Activated gamma-delta T cell treated with anti-CD3 and anti-CD28 coated beads, Interleukin-2, amount 50 U/mL, for 16 hours (primary cell): ENCODE measurements at regions not wholly inside any gene's neighbourhood (a gene's known extent, or its start where the extent isn't known, plus 50 kb on each side); places are given as distances from the start of the nearest gene placed in this dataset.

ENCODE experiments used
- DNase-seq: peaks from one replicate; pipeline ENCODE4 v3.0.0-alpha.2; 2020; ENCODE audit warnings: low read depth

DNA sequence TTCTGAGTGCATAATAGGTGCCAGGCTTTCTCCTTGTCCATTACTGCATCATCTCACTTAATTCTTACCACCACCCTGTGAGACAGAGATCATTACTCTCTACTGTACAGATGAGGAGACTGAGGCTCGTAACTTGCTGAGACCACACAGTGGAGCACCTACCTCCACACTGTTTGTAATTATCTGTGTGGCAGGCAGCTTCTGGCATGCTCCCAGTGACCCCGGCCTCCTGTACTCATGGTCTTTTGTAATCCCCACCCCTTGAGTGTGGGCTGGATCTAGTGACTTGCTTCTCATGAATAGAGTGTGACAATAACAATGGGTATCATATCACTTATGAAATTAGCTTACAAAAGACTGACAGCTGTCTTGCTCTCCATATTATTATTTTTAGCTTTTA, 407.3 kb downstream of the MATN1 start:
- DNase-seq: no peak

DNA sequence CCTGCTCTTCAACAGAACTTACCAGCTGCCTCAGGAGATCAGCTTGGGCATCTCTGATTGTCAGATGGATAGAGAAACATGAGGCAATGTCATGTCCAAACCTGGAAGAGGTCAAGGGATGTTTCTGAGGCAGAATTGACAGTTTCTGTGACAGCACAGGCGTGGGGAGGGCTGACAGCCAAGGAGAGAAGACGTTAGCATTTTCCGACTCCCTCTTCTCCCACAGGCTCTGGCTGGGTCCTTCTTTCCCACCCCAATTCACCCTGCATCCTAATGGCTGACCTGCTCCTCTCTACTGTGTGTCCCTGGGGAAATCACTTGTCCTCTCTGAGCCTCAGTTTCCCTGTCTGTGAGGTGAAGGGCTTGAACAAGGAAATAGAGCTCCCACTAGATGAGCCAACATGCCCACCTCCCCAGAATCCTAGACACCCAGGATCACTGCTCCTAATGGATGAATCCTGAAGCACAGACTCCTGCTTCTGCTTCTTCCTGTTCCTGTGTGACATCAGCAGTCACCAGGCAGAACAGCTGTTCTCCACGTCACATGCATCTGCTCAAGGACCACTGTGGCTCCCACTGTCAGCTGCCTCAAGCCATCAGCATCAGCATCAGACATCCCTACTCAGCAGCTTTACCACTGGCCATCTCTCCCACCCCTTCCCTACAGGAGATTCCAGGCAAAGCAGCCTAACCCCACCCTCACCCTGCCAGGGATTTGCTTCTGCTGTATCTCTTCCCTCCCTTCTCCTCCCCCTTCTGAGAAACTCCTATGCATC, 408.0 kb downstream of the MATN1 start:
- DNase-seq: no peak

DNA sequence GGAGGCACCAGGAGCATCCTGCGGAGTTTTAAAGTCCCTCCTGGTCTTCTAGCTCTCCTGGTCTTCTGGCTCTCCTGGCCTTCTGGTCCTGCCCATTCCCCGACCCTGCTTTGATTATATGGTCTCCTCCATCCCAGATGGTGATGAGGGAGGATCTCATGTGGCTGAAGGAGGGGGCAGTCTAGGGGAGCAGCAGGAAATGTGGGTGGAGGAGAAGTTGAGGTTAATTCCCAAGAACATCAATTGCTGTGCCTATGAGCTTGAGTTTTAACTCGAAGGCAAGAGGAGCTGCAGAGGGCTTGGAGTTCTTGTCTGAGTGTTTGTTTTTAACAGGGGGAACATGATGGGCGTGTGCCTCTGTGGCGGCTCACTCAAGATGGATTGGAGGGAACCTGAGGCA, 408.8 kb downstream of the MATN1 start:
- no peak for DNase-seq

DNA sequence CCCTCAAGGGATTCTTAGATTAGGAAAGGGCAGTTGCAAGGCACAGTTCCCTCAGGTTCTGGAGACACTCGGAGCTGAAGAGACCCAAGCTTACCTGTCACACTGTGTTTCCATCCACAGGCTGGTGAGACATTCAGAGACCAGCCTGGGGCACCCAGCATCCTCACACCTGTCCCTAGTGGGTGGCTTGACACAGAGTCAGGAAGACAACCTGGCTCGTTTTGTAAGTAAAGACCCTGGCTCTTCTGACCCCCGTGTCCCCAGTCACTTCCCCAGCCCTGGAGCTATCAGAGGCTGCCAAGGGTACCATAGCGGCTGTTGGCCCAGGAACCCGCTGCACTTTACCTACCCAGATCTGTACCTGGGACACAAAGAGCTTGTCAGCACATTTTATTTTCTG, 409.8 kb downstream of the MATN1 start:
- no peak for DNase-seq

DNA sequence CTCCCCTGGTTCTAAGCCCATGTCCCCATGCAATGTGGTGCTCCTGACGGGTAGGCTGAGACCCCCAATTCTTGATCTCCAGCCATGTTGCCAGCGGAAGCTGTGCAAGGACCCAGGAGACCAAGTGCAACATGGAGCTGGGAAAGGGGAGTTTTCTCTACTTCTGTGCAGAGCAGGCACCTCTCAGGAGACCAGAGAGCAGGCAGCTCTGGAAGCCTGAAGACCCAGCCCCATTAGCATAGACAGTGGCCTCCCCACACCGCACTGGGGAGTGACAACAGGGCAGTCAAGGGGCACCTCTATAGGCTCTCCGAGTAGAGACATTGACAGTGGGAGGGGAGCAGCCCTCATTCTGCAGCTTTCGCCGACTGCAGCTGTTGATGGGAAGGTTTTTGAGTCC, 410.2 kb downstream of the MATN1 start:
- DNase-seq: no peak

DNA sequence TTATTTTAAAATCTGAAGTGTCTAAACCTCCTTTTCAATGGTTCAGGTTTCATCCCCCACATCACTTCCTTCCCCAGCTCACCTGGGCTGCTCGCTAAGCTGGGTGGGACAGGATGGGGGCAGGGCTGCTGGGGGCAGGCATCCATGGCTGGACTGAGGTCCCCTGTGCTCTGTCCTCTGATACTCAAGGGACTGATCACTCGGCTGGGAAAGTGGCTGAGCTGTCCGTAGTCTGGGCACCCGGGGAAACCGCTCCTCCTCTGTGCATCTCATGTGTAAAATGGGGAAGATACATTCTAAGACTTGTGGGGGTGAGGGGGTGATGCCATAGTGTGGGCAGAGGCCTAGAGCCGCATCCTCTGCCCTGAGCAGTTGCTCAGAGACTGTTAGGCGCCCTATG, 411.2 kb downstream of the MATN1 start:
- DNase-seq: no peak

DNA sequence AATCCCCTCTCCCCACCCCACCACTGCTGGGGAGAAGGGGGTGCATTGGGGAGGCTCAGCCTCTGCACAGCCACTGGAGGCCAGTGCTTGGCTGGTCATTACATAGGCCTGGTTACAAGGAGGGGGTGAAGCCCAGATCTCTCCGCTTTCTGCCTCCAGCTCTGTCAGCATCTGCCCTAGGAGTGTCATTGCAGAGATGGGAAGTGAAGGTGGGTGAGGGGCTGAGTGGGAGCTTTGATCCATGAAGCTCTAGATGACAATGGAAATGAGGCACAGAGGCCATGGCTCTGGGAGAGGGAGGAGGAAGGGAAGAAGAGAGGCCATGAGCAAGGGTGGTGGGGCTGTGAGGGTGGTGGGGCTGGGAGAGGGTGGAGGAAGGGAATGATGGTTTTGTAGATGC, 411.6 kb downstream of the MATN1 start:
- no peak for DNase-seq

DNA sequence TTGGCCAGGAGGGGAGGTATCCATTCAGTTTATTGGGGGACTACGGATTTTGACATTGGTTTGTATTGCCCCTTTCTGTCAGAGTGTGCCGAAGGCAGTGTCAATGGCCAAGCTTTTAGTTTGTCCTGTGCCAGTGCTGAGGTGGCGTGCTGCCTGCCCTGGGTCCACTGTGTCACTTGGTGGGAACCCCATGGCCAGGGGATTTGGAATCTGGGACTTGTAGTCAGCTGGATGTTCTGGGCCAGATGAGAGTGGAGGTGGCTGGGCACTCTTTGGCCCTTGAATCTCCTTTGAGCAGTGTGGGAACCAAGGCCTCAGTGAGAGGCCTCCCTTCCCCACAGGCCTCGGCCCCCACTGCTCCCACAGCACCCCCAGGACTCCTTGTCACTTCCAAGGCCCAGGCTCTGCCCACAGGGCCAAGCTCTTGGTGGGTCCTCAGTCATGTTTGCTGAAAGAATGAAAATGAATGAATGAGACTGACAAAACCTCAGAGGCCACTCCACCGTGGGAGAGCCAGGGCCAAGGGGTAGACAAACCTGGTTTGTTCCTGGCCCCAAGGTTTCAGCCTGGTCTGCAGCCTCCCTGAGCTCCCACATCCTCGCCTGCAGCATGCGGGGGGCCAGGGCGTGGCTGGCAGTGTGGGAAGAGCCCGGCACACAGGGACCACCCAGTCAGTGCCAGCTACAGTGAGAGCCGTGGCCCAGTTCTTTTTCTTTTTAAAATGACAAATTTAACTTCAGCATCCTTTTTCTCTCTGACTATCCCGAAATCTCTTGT, 412.2 kb downstream of the MATN1 start:
- DNase-seq: no peak

DNA sequence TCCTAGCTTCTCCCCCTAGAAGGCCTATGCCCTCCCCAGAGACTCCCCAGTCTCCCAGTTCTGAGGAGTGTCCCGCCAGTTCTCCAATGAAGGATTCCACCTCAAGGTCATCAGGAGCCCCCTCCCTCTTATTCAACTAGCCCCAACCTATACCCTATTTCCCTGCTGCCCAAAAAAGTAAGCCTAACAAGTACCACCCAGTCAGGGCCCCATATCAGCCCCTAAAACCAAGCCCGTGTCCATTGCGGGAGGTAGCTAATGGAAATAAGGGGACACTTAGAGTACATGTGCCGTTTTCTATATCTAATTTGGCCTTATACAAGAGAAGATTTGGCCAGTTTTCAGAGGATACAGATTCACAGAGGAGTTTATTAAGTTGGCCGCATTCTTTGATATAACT, 416.2 kb downstream of the MATN1 start:
- no peak for DNase-seq

DNA sequence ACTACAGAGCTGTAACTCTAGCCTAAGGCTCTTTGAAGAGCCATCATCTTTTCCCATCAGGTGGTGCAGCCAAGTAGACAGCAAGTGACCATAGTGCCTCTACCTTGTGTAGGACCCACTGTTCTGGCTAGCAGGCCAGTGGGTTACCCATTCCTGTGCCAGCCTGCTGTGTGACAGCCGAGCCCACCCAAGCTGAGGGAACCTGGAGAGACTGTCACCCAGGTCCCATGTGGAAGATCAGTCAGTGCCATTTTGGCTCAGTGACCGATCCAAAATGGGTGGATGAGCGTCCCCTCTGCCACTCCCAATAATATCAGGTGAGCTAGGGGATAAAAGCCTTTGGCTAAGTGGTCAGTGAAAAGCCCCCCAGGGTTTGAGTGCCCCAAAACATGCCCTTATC, 417.9 kb downstream of the MATN1 start:
- DNase-seq: no peak

DNA sequence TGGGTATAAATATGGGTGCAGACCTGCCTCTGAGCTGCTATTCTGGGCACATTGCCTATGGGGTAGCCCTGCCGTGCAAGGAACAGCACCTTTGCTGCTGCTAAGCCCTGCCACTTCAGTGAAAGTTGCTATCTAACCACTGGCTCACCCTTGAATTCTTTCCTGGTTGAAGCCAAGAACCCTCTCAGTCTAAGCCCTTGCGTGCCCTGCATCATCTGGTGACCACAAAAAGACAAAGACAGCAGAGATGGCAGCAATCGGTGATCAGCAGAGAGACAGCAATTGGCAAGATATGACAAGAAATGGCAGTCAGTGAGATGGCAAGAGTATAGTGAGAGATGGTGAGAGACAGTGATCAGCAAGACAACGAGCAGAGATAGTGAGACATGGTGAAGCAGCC, 418.3 kb downstream of the MATN1 start:
- DNase-seq: no peak

DNA sequence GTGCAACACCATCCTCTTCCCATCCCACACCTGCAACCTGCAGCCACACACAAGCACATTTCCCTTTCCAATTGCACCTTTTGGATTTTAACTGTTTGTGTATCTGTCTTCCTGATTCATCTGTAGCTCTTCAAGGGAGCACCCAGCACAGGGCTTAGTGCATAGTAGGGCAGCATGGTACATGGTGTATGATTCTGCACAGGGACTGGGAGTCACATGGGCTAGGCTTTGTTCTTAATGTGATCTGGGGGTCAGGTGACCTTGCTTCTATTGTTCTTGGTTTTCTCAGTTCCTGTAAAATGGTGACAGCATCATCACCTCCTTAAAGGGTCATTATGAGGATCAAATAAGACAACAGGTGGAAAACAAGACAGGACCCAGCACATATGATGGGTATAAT, 419.3 kb downstream of the MATN1 start:
- DNase-seq: no peak

DNA sequence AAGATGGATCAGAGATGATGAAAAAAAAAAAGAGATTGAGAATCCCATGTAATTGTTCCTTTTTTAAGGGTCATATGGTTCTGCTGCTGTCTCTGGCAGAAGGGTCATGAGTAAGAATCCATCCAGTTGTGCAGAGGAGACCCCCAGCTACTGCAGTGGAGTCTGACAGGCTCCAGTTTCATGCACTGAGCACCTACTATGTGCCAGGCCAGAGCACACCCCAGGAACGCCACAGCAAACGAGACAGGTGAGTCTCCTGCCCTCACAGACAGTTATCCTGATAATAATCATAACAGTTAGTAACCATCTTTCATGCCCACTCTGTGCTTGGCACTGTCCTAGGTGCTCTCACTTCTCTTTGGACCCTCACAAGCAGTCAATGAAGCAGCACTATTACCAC, 420.0 kb downstream of the MATN1 start:
- no peak for DNase-seq

DNA sequence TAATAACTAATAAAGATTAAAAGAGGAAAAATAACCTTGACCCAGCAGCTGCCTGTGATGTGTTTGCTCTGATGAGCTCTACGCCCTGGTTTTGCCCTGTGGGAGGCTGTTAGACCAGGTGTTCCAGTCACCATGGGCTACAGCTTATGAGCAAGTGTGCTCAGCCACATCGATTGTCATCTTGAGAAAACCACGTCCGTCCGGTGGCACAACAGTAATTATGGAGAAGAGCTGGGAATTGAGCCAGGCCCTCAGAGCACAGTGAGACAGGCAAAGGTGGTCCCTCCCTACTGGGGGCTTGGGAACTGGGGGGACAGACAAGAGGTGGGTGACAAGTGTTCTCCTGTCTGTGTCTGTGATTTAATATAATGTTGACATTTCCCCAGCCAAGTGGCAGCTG, 420.5 kb downstream of the MATN1 start:
- DNase-seq: no peak

DNA sequence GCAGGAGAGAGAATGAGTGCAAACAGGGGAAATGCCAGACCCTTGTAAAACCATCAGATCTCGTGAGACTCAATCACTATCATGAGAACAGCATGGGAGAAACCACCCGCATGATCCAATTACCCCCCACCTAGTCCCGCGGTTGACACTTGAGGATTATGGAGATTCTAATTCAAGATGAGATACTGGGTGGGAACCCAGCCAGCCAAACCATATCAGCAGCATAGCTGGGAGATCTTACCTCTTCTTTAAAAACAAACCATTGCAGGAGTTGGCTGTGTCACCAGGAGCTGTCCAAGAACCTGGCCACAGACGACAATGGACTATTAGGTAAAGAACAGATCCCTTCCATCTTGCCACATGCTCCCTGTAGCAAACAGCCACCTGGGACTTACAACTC, 422.7 kb downstream of the MATN1 start:
- no peak for DNase-seq

DNA sequence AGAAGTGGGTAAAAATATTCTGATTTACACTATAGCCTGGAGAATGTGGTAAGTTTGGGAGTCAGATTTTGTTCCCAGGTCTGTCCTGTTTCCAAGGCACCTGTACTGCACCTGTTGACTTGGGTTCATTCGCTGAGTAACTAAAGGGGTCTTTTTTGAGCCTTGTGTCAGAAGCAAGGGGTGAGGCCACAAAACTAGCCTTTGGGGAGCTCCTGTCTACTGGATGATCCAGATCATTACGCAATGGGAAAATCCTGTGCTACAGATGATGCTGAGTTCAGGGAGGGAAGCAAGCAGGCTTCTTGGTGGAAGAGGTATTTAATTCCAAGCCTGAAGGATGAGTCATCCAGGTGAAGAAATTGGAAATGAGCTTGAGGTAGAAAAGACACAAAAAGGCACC, 424.0 kb downstream of the MATN1 start:
- DNase-seq: no peak

DNA sequence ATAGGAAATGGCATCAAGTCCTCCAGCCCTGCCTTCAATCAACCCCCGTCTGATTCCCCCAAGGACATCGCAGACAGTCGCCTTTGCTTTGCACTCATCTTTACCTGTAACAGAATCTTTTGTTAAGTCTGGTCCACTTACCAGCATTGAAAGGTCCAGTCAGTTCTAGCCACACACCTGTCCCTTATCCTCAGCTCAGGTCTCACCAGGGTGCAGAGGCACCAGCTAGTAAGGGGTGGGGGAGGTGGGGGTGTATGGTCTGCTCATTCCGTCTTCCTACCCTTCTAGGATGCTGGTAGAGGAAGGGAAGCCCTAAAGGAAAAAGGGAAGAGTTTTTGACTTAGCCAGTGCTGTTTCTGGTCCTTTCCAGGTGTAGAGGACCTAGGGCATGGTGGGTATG, 427.7 kb downstream of the MATN1 start:
- DNase-seq: no peak

DNA sequence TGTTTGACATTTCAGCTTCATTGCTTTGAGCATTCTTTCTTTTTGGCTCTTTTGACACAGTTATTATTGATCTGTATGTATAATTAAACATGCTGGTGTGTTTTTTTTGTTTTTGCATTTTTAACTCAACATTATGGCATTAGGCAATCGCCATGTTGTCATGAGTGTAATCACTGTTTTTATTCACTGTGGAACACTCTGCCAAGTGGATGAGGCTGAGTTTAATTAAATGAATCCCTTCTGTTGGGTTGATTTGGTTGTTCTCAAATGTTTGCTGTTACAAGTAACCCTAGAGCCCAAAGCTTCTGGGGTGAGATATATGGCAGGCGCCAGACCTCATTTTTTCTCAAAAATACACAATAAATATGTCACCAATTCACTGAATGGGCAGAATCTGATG, 428.1 kb downstream of the MATN1 start:
- DNase-seq: no peak

DNA sequence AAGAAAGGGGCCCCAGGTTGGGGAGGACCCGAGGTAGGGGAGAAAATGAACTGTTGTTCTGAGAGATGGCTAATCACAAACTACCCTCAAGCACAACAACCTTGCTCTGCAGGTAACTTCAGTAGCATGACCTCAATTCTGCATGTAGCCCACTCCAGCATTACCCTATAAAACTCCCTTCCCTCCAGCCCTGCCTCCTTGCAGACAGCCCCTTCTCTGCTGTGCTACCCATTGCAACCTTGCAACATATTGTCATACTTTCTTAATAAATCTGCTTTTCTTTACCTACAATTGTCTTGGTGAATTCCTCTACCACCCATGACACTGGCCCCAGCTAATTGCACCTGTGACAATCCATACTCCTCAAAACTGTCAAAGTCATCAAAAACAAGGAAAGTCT, 428.9 kb downstream of the MATN1 start:
- no peak for DNase-seq

DNA sequence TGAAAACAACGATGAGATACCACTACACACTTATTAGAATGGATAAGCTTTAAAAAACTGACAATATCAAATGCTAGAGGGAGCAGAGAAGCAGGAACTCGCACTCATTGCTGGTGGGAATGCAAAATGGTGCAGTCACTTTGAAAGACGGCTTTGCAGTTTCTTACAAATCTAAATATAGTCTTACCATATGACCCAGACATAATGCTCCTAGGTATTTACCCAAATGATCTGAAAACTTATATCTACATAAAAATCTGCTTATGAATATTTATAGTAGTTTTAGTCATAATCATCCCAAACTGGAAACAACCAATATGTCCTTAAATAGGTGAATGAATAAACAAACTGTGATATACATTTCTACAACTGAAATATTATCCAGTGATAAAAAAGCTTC, 430.9 kb downstream of the MATN1 start:
- no peak for DNase-seq

DNA sequence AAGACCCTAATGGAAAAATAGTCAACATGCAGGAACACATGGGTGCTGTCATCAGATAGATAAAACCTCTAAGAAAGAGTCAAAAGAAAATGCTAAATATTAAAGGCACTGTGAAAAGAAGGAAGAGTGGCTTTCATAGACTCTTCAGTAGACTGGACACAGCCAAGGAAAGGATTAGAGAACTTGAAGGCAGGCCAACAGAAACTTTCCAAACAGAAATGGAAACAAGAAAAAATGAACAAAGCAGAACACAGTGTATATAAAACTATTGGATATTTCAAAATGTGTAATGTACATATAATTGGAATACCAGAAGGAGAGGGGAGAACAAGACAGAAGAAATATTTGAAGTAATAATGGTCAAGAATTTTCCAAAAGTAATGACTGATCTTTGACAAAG, 431.9 kb downstream of the MATN1 start:
- no peak for DNase-seq

DNA sequence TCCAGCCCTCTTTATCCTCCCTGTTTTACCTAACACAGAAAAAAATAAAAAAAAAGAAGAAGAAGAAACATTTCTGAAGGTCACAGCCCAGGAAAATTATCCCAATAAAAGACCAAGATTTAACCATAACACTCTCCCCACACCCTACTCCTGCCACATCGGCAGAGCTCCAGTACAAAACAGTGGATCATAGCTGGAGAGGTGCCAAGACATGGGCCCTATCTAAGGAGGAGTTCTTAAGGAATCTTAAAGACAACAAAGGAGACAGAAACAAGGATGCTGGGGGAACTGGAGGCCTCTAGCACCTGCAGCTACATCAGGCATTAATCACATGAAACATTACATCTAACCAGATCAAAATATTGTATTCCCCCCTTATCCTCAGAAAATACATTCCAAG, 432.8 kb downstream of the MATN1 start:
- DNase-seq: no peak

DNA sequence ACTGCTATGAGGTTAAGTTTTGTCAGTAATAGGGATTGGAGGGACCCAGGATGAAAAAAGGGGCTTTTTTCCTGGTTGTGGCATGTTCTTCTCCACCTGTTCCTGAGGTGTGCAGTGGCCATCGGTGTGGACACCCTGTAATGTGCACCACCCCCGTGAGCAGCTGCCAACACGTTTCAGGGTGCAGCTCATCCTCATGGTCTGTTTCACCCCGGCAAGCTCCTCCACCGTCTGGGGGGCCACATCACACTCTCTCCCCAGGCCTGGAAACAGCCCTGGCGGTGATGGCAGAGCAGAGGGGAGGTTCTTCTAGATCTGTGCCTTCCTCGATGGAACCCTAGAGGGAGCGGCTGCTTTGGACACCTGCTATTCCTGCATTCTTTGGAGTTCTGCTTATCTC, 435.4 kb downstream of the MATN1 start:
- no peak for DNase-seq
